Panc1 (cell line): ENCODE measurements at regions not wholly inside any gene's neighbourhood (a gene's known extent, or its start where the extent isn't known, plus 50 kb on each side); places are given as distances from the start of the nearest gene placed in this dataset.
"Not testable (repeated sequence)": the region's sequence is repeated elsewhere in the genome, so short reads cannot be mapped to it uniquely, and the experiment has no call there.

Source experiments
- CTCF ChIP-seq: fragments of 450-650 bp; IDR thresholded peaks from 2 replicates; pipeline ENCODE4 v1.5.1; 2017; ENCODE audit warnings: mild to moderate bottlenecking
- POLR2AphosphoS5 ChIP-seq: IDR thresholded peaks from 2 replicates; pipeline ENCODE4 v1.6.1; 2012; ENCODE audit warnings: mild to moderate bottlenecking, low read depth, low read length, moderate library complexity
- REST ChIP-seq, 2 experiments: IDR thresholded peaks; 2 replicates each; pipeline ENCODE4 v1.6.1; 2011 to 2012; ENCODE audit warnings: low read depth in 2 of 2, control low read depth in 1 of 2, low read length in 1 of 2, mild to moderate bottlenecking in 1 of 2, moderate library complexity in 1 of 2; ENCODE audit not compliant: insufficient read depth in 1 of 2

DNA sequence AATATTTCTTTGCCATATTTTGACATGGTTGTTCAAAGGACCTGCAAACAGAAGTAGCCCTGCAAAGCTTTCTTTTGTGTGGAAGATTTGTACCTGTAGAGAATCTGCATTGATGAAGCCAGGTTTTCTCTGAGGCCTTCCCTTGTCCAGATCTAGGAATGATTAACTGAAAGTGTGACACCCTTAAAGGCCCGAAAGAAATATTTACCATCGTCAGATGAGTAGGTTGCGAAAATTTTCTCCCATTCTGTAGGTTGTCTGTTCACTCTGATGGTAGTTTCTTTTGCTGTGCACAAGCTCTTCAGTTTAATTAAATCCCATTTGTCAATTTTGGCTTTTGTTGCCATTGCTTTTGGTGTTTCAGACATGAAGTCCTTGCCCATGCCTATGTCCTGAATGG is 439.0 kb downstream of the SMARCA1 start:
- TF ChIP-seq CTCF; POLR2AphosphoS5; REST (IDR thresholded peaks at IDR 0.05; ENCODE audit: insufficient read depth in 1 of 2, low read depth in 2 of 2, low read length in 1 of 2): not testable (repeated sequence)
